ENCODE measurements at regions not wholly inside any gene's neighbourhood (a gene's known extent, or its start where the extent isn't known, plus 50 kb on each side); places are given as distances from the start of the nearest gene placed in this dataset.
"Not testable (repeated sequence)": the region's sequence is repeated elsewhere in the genome, so short reads cannot be mapped to it uniquely, and the experiment has no call there.

DNA sequence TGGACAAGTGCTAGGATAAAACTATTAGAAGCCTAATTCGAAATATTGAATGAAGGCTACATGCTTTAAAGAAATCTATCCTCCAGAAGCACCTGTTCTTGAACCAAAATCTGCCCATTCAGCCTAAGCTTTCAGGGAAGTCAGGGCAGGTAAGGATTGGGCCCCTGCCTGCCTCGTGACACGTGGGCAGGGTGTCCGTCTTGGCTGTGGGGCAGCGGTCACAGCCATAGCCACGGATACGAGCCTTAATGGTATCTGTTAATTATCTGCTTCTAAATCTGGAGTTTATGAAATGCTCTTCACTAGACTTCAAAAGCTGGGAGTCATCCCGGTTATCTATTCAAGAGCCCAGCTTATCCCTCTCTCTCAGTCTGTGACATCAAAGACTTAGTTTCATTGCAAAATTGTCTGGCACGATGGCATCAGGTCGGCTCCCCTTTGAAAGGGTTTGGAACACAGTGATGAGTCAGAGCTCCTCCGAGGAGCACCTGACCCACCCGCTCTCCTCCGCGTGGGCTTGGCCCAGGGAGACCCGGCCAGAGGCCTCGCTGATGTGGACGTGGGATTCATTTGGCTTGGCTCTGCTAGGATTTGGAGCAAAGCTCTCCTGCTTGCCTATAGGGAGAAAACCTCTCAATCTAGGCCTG lies 135.9 kb downstream of the MACROH2A1 start:
- ATAC-seq: no peak
- Mint-ChIP-seq H3K27me3 (ENCODE audit: low read depth) (peaks cover 41% of the 10 kb centered on the region), H3K4me3 (no peak overlapping the region), H3K9me3 (ENCODE audit: insufficient read depth) (peaks cover 3% of the 10 kb centered on the region), H3K36me3 (ENCODE audit: low read depth) (no peaks in the 10 kb centered on the region), H3K27ac (no peak overlapping the region), H3K4me1 (ENCODE audit: low read depth) (no peaks in the 10 kb centered on the region)
- ChIA-PET POLR2A (no interaction called here), CTCF (no interaction called here)
- DNase-seq: no peak

DNA sequence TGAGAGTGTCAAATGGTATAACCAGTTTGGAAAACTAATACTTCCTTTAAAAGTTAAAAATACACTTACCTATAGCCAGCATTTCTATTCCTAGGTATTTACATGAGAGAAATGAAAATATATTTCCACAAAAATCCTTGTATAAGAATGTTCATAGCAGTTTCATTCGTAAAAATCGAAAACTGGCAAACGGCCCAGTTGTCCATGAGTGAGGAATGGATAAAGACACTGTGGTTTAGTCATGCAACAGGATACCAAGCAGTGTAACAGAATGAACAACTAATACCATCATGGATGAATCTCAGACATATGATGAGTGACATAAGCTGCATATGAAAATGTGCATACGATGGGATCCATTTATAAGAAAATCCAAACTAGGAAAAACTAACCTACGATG lies 136.7 kb downstream of the MACROH2A1 start:
- Mint-ChIP-seq H3K27ac (no peak overlapping the region), H3K9me3 (ENCODE audit: insufficient read depth) (peaks cover 3% of the 10 kb centered on the region), H3K4me1 (ENCODE audit: low read depth) (no peaks in the 10 kb centered on the region), H3K36me3 (ENCODE audit: low read depth) (no peaks in the 10 kb centered on the region), H3K4me3 (no peak overlapping the region), H3K27me3 (ENCODE audit: low read depth) (peaks cover 44% of the 10 kb centered on the region)
- DNase-seq (no peak), ATAC-seq (no peak)
- ChIA-PET CTCF (no interaction called here), POLR2A (no interaction called here)

DNA sequence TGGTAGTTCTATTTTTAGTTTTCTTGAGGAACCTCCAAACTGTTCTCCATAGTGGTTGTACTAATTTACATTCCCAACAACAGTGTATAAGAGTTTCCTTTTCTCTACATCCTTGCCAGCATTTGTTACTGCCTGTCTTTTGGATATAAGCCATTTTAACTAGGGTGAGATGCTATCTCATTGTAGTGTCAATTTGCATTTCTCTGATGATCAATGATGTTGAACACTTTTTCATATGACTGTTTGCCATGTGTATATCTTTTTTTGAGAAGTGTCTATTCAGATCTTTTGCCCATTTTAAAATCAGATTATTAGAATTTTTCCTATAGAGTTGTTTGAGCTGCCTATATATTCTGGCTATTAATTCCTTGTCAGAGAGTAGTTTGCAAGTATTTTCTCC lies 138.9 kb downstream of the MACROH2A1 start:
- H3K36me3 Mint-ChIP-seq (ENCODE audit: low read depth); H3K4me1 Mint-ChIP-seq (ENCODE audit: low read depth); H3K9me3 Mint-ChIP-seq (ENCODE audit: insufficient read depth); H3K4me3 Mint-ChIP-seq; POLR2A ChIA-PET; ATAC-seq; CTCF ChIA-PET; DNase-seq; H3K27ac Mint-ChIP-seq: not testable (repeated sequence)
- H3K27me3 Mint-ChIP-seq (ENCODE audit: low read depth): peaks cover 47% of the 10 kb centered on the region

DNA sequence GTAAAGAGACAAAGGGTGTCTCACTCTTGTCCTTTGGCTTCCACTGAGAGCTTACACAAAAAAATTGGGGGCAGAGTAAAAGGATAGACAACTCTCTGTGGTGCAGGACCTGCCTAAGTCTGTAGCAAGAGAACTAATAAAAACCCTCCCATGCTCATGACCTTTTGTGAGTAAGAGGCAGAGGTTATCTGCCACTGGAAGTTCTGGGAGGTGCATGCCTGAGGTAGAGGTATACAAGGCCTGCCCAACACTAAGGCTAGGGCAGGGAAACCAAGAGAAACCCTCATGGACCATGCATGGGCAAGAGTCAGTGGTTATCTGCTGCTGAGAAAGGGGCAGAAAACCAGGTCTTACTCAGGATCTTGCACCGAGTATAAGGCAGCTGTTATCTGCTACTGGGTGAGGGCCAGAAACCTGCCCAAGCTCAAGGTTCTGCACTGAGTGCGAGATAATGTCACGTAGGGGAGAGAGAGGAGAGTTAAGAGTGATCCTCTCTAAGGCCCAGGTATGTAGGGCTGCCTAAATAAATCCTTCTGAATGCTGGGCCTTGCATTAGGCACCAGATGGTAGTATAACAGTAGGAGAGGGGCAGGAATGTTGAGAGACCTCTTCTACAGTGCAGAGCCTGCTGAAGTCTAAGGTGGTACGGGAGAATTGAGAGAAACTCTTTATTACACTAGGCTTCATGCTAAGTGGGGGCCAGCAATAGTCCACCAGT lies 143.4 kb downstream of the MACROH2A1 start:
- ATAC-seq (no peak), DNase-seq (peak; percentile 12)
- H3K4me1 Mint-ChIP-seq (ENCODE audit: low read depth): no peaks in the 10 kb centered on the region
- no peaks in the 10 kb centered on the region for H3K36me3 Mint-ChIP-seq (ENCODE audit: low read depth)
- no peak overlapping the region for H3K27ac Mint-ChIP-seq
- H3K4me3 Mint-ChIP-seq: no peak overlapping the region
- POLR2A ChIA-PET: no interaction called here
- H3K9me3 Mint-ChIP-seq (ENCODE audit: insufficient read depth): peaks cover 3% of the 10 kb centered on the region
- CTCF ChIA-PET: no interaction called here
- H3K27me3 Mint-ChIP-seq (ENCODE audit: low read depth): peaks cover 37% of the 10 kb centered on the region

DNA sequence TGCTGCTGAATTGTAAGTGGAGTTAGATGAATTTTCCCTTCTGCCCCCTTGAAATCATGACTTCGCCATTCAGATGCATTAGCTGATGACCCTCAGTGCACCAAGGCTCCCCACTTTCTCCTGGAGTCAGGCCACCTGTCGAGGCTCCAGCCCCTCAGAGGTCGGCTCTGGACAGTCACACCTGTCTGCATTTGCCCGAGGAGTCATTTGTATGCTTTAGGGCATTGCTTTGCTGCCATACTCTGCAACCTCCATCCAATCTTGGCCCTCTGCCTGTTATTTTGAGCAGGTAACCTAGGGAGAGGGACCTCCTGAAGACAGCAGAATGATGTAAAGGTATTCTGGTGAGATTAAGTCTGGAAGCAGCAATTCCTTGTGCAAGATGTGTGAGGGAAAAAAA lies 144.8 kb downstream of the MACROH2A1 start:
- H3K36me3 Mint-ChIP-seq (ENCODE audit: low read depth): no peaks in the 10 kb centered on the region
- ChIA-PET CTCF (no interaction called here), POLR2A (no interaction called here)
- no peak for DNase-seq
- peaks cover 25% of the 10 kb centered on the region for H3K27me3 Mint-ChIP-seq (ENCODE audit: low read depth)
- no peaks in the 10 kb centered on the region for H3K9me3 Mint-ChIP-seq (ENCODE audit: insufficient read depth)
- H3K27ac Mint-ChIP-seq: no peak overlapping the region
- H3K4me1 Mint-ChIP-seq (ENCODE audit: low read depth): no peaks in the 10 kb centered on the region
- H3K4me3 Mint-ChIP-seq: no peak overlapping the region
- ATAC-seq: no peak

DNA sequence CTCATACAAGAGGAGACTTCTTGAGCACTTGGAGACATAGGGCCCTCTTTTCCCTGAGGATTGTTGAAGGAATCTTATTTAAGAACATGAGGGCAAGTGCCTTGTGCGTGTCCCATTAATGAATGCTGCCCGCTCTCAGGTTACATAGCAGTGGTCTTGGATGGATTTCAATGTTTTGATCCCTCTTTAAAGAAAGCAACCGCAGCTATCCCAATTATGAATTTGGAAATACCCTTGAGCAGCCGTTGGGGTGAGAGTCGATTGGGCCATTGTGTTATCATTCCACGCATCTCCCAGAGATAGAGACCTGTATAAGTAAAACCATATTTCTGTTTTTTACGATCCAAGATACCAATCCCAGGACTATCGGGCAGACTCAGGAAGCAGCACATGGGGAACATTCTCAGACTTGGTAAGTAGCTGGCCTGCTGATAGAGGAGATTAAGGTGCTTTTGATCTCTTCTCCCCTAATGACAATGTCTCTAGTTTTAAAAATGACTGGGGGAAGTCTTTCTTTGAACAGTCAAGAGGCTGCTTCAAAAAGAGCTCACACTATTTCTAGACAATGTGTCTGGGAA lies 145.3 kb downstream of the MACROH2A1 start:
- POLR2A ChIA-PET: no interaction called here

DNA sequence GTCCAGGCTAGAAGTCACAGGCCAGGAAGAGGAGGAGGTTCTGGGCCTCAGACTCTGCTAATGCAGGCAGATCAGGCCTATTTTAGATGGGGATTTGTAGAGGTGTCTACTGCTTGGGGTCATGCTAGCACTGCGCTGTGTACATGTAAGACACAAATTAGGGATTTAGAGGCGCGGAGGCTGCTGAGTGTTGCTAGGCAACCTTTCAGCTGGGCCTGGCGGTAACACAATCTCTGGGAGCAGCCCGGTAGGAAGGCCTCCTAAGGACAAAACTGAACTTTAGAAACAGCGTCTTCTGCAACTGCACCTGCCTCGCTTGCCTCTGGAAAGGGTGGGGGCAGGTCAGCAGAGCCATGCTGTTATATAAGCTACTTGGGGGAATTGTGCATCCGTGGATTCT lies 147.9 kb downstream of the MACROH2A1 start:
- H3K27me3 Mint-ChIP-seq (ENCODE audit: low read depth): peaks cover 10% of the 10 kb centered on the region

More for the DNA sequence above, 145.3 kb downstream of the MACROH2A1 start:
- Mint-ChIP-seq H3K9me3 (ENCODE audit: insufficient read depth) (no peaks in the 10 kb centered on the region), H3K4me1 (ENCODE audit: low read depth) (peaks cover 1% of the 10 kb centered on the region), H3K36me3 (ENCODE audit: low read depth) (no peaks in the 10 kb centered on the region), H3K27me3 (ENCODE audit: low read depth) (peaks cover 22% of the 10 kb centered on the region), H3K27ac (no peak overlapping the region), H3K4me3 (no peak overlapping the region)
- ATAC-seq (no peak), DNase-seq (peak; percentile 6)
- CTCF ChIA-PET: no interaction called here

DNA sequence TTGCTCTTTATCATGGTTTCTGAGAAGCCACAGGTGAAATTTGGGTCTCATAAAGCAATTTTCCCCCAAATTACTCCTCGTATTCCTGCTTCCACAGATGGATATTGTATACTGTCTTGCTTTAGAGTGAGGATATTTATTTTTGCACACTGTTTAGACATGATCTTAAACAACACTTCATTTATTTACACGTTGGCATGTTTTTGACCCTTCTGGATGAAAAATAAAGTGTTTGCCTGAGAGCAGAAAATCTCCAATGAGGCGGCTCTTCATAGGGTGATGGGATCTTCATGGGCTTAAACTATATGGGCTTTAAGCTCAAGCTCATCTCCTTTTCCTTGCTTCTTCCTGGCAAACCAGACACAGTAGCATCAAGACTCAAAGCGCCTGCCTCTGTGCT lies 148.4 kb downstream of the MACROH2A1 start:
- peaks cover 3% of the 10 kb centered on the region for H3K4me1 Mint-ChIP-seq (ENCODE audit: low read depth)
- no peaks in the 10 kb centered on the region for H3K36me3 Mint-ChIP-seq (ENCODE audit: low read depth)
- POLR2A ChIA-PET: no interaction called here
- H3K27ac Mint-ChIP-seq: no peak overlapping the region
- CTCF ChIA-PET: no interaction called here
- ATAC-seq (no peak), DNase-seq (no peak)
- H3K27me3 Mint-ChIP-seq (ENCODE audit: low read depth): peaks cover 10% of the 10 kb centered on the region
- H3K4me3 Mint-ChIP-seq: no peak overlapping the region
- H3K9me3 Mint-ChIP-seq (ENCODE audit: insufficient read depth): no peaks in the 10 kb centered on the region

More for the DNA sequence above, 147.9 kb downstream of the MACROH2A1 start:
- POLR2A ChIA-PET: no interaction called here
- CTCF ChIA-PET: no interaction called here
- Mint-ChIP-seq H3K9me3 (ENCODE audit: insufficient read depth) (no peaks in the 10 kb centered on the region), H3K27ac (no peak overlapping the region), H3K36me3 (ENCODE audit: low read depth) (no peaks in the 10 kb centered on the region), H3K4me3 (no peak overlapping the region), H3K4me1 (ENCODE audit: low read depth) (peaks cover 3% of the 10 kb centered on the region)
- ATAC-seq: no peak
- DNase-seq: peak; percentile 12

DNA sequence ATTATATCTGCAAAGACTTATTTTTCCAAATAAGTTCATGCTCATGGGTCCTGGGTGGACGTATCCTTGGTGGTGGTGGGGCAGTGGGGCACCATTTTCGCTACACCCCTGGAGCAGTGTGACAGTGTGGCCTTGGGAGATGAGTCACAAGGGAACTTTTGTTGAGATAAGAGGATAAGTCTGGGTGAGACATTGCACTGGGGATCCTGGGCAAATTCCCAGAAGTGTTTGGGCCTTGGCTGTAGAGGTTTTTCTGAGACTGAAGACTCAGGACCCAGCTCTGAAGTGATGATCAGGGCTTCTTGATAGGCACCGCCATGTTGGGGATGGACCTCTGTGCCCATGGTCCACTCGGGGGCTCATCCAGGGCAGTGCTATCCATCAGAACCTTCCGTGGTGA lies 149.4 kb downstream of the MACROH2A1 start:
- Mint-ChIP-seq H3K27ac (no peak overlapping the region), H3K27me3 (ENCODE audit: low read depth) (peaks cover 10% of the 10 kb centered on the region), H3K36me3 (ENCODE audit: low read depth) (no peaks in the 10 kb centered on the region), H3K4me3 (no peak overlapping the region), H3K9me3 (ENCODE audit: insufficient read depth) (no peaks in the 10 kb centered on the region), H3K4me1 (ENCODE audit: low read depth) (peaks cover 3% of the 10 kb centered on the region)
- ChIA-PET CTCF (no interaction called here), POLR2A (interaction anchor here (0.5 kb wide), 1 partner anchor 1280 kb away, joined by 4 read pairs; no protein-coding TSS in a partner anchor)
- ATAC-seq (no peak), DNase-seq (no peak)

DNA sequence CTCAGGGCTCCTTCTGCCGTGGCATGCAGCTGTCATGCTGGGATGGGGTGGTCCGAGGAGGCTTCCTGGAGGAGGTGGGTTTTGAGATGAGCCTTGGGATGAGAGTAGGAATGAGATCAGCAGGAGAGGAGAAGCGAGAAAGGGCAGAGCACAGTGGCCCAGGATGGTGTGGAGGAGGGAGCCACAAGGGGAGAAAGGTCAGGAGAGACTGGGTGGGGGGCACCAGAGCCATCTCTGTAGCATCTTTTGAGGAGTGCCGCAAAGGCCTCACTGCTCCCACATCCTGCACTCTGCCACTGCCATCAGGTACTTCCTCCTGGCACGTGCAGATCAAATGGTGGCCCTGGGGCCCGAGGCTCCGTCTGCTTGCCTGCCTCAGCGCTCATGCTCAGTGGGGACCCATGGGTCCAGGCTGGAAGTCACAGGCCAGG lies 150.2 kb downstream of the MACROH2A1 start:
- Mint-ChIP-seq H3K9me3 (ENCODE audit: insufficient read depth) (no peaks in the 10 kb centered on the region), H3K36me3 (ENCODE audit: low read depth) (no peaks in the 10 kb centered on the region), H3K4me1 (ENCODE audit: low read depth) (peaks cover 3% of the 10 kb centered on the region), H3K27me3 (ENCODE audit: low read depth) (peaks cover 5% of the 10 kb centered on the region), H3K27ac (no peak overlapping the region), H3K4me3 (no peak overlapping the region)
- DNase-seq (no peak), ATAC-seq (no peak)
- CTCF ChIA-PET: no interaction called here
- POLR2A ChIA-PET: no interaction called here

DNA sequence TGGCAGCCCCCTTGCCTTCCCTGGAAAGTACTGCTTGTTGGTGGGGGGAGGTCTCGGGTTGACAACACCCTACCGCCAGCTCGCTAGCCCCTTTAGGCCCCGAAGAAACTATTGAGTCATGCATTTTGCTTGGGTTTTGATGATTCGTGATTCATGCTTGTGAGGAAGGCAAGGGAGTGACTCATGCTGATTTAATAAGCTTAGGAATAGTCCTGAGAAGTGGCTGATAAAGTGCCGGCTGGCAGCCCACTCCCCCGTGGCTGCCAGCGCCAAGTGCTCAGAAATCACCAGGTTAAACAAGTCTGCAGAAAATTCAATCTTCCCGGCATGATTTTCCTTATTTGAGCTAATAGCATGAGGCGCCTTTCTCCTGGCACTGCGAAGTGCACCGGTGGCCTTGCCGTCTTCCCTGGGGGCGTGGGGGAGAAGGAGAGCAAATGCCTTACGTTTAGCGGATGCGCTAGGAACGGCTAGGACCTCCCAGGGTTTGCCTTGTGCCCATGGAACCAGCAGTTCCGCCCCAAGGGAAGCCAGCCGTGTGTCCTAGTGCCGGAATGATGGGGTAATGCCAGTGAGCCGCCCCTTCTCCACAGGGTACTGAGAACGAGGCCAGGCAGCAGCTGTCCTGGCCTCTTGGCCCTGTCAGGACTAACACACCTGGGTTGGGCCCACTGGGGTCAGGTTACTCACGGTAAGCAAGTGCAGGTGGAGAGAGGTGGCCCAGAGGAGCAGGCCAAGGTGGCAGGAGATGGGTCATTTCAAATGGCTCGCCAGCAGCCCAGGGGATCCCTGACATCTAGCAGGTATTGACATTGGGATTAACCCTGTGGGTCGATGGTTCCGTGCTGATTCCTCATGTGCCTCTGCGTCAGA lies 151.9 kb downstream of the MACROH2A1 start:
- H3K4me3 Mint-ChIP-seq: no peak overlapping the region
- CTCF ChIA-PET: interaction anchor here (1.5 kb wide), 1 partner anchor 55 kb away, joined by 4 read pairs; no protein-coding TSS in a partner anchor
- H3K36me3 Mint-ChIP-seq (ENCODE audit: low read depth): no peaks in the 10 kb centered on the region
- no peaks in the 10 kb centered on the region for H3K9me3 Mint-ChIP-seq (ENCODE audit: insufficient read depth)
- no peak overlapping the region for H3K27ac Mint-ChIP-seq
- H3K27me3 Mint-ChIP-seq (ENCODE audit: low read depth): peaks cover 7% of the 10 kb centered on the region
- H3K4me1 Mint-ChIP-seq (ENCODE audit: low read depth): peaks cover 3% of the 10 kb centered on the region
- no peak for DNase-seq
- POLR2A ChIA-PET: no interaction called here
- no peak for ATAC-seq

DNA sequence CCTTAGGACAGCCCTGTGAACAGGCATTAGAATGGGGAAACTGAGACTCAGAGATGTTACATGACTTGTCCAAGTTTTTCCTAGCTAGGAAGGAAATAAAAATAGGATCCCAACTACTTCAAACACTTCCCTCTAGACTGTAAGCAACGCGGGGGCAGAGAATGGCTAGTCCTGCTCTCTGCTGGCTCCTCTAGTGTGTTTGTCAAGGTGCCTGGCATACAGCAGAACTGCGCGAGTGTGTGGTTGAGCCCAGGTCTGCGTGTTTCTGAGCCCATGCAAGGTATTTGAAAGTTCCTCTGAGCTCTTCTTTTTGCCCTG lies 152.5 kb downstream of the MACROH2A1 start:
- ATAC-seq (no peak), DNase-seq (no peak)
- CTCF ChIA-PET: interaction anchor here (1.5 kb wide), 1 partner anchor 55 kb away, joined by 4 read pairs; no protein-coding TSS in a partner anchor
- POLR2A ChIA-PET: no interaction called here
- H3K27me3 Mint-ChIP-seq (ENCODE audit: low read depth): peaks cover 7% of the 10 kb centered on the region
- H3K36me3 Mint-ChIP-seq (ENCODE audit: low read depth): no peaks in the 10 kb centered on the region
- H3K4me3 Mint-ChIP-seq: no peak overlapping the region
- H3K9me3 Mint-ChIP-seq (ENCODE audit: insufficient read depth): no peaks in the 10 kb centered on the region
- peaks cover 3% of the 10 kb centered on the region for H3K4me1 Mint-ChIP-seq (ENCODE audit: low read depth)
- no peak overlapping the region for H3K27ac Mint-ChIP-seq
